Mesothelial cell of epicardium (in vitro differentiated cells): ENCODE measurements at regions not wholly inside any gene's neighbourhood (a gene's known extent, or its start where the extent isn't known, plus 50 kb on each side); places are given as distances from the start of the nearest gene placed in this dataset.

Experiments used
- DNase-seq, 2 experiments: peaks; one replicate each; pipeline ENCODE4 v3.0.0; 2021; ENCODE audit warnings: low spot score in 2 of 2; ENCODE audit not compliant: unreplicated experiment in 2 of 2
- H3K27ac Mint-ChIP-seq: 2 replicates; pipeline ENCODE4 v1.8.0; 2021; ENCODE audit warnings: mixed read lengths
- H3K27me3 Mint-ChIP-seq: 2 replicates; pipeline ENCODE4 v1.8.0; 2021; ENCODE audit warnings: low read depth, mixed read lengths
- H3K36me3 Mint-ChIP-seq: 2 replicates; pipeline ENCODE4 v1.8.0; 2021; ENCODE audit warnings: mixed read lengths
- H3K4me1 Mint-ChIP-seq: 2 replicates; pipeline ENCODE4 v1.8.0; 2021; ENCODE audit warnings: mixed read lengths
- H3K4me3 Mint-ChIP-seq: 2 replicates; pipeline ENCODE4 v1.8.0; 2021; ENCODE audit warnings: mild to moderate bottlenecking, moderate library complexity, mixed read lengths
- H3K9me3 Mint-ChIP-seq: 2 replicates; pipeline ENCODE4 v1.8.0; 2021; ENCODE audit warnings: mixed read lengths
- CTCF ChIP-seq: fragments of 200-600 bp; sonication (generic); IDR thresholded peaks from one replicate; pipeline ENCODE4 v1.5.0; 2021; ENCODE audit warnings: antibody characterized with exemption; ENCODE audit not compliant: unreplicated experiment

GRCh38 chr3:159062734-159063410, 261.0 kb downstream of the MFSD1 start:
- no peaks in the 10 kb centered on the region for H3K9me3 Mint-ChIP-seq
- H3K36me3 Mint-ChIP-seq, result no peaks in the 10 kb centered on the region
- TF ChIP-seq CTCF, result no peak
- peaks cover 9% of the 10 kb centered on the region for H3K27me3 Mint-ChIP-seq
- no peak for DNase-seq
- no peak overlapping the region for H3K27ac Mint-ChIP-seq
- no peaks in the 10 kb centered on the region for H3K4me1 Mint-ChIP-seq
- no peak overlapping the region for H3K4me3 Mint-ChIP-seq

GRCh38 chr3:159069091-159069490, 267.2 kb downstream of the MFSD1 start, which contains the start of gene IQCJ:
Gene IQCJ, plus strand, starts transcription at chr3:159069319.
- no peak within 1 kb of the TSS for H3K27ac Mint-ChIP-seq
- no peaks in the 10 kb centered on the region for H3K4me1 Mint-ChIP-seq
- no peaks in the 10 kb centered on the region for H3K36me3 Mint-ChIP-seq
- DNase-seq, result no peak
- no peak for TF ChIP-seq CTCF
- no peaks in the 10 kb centered on the region for H3K9me3 Mint-ChIP-seq
- H3K27me3 Mint-ChIP-seq, result peaks cover 38% of the 10 kb centered on the region
- H3K4me3 Mint-ChIP-seq, result no peak within 1 kb of the TSS

GRCh38 chr3:159069866-159070425, 268.1 kb downstream of the MFSD1 start:
- no peak overlapping the region for H3K27ac Mint-ChIP-seq
- DNase-seq, result no peak
- no peaks in the 10 kb centered on the region for H3K36me3 Mint-ChIP-seq
- no peaks in the 10 kb centered on the region for H3K4me1 Mint-ChIP-seq
- no peak for TF ChIP-seq CTCF
- no peaks in the 10 kb centered on the region for H3K9me3 Mint-ChIP-seq
- H3K4me3 Mint-ChIP-seq, result no peak overlapping the region
- H3K27me3 Mint-ChIP-seq, result peaks cover 40% of the 10 kb centered on the region

GRCh38 chr3:159074756-159075701, 273.2 kb downstream of the MFSD1 start:
- H3K27ac Mint-ChIP-seq, result no peak overlapping the region
- no peaks in the 10 kb centered on the region for H3K9me3 Mint-ChIP-seq
- TF ChIP-seq CTCF, result no peak
- H3K4me1 Mint-ChIP-seq, result no peaks in the 10 kb centered on the region
- peaks cover 15% of the 10 kb centered on the region for H3K27me3 Mint-ChIP-seq
- no peaks in the 10 kb centered on the region for H3K36me3 Mint-ChIP-seq
- no peak overlapping the region for H3K4me3 Mint-ChIP-seq
- no peak for DNase-seq

GRCh38 chr3:159077860-159078259, 276.0 kb downstream of the MFSD1 start:
- Mint-ChIP-seq H3K27me3 (peaks cover 9% of the 10 kb centered on the region), H3K36me3 (no peaks in the 10 kb centered on the region)
- no peak for TF ChIP-seq CTCF

More at GRCh38 chr3:159077860-159078259, 276.0 kb downstream of the MFSD1 start:
- Mint-ChIP-seq H3K27ac (no peak overlapping the region), H3K9me3 (no peaks in the 10 kb centered on the region), H3K4me1 (no peaks in the 10 kb centered on the region), H3K4me3 (no peak overlapping the region)
- no peak for DNase-seq
